ENCODE measurements at regions not wholly inside any gene's neighbourhood (a gene's known extent, or its start where the extent isn't known, plus 50 kb on each side); places are given as distances from the start of the nearest gene placed in this dataset.

- no peak overlapping the region for H3K27ac ChIP-seq (ENCODE audit: low read depth in 2 of 2, low read length in 2 of 2)
- TF ChIP-seq CTCF (IDR thresholded peaks at IDR 0.05; ENCODE audit: borderline replicate concordance, extremely low read depth, insufficient read depth): no peak
- no peak for FAIRE-seq
Observed at GRCh38 chr5:2876183-2876582, 124.7 kb upstream of the IRX2 start.

GRCh38 chr5:2874099-2874498 is 122.6 kb upstream of the IRX2 start:
- no peak for TF ChIP-seq CTCF (IDR thresholded peaks at IDR 0.05; ENCODE audit: borderline replicate concordance, extremely low read depth, insufficient read depth)
- H3K9me3 ChIP-seq (ENCODE audit: control insufficient read depth in 2 of 3, insufficient read depth in 1 of 3, low read length in 3 of 3): peaks cover 0 to 3% (median under 1%) of the 10 kb centered on the region in 3 donors
- FAIRE-seq: no peak

More at GRCh38 chr5:2876183-2876582, 124.7 kb upstream of the IRX2 start:
- Histone ChIP-seq H3K27me3 (ENCODE audit: control insufficient read depth, insufficient read depth, low read length) (no peaks in the 10 kb centered on the region), H3K4me1 (ENCODE audit: control insufficient read depth in 2 of 3, insufficient read depth in 2 of 3, low read depth in 1 of 3, low read length in 3 of 3) (no peaks in the 10 kb centered on the region), H3K36me3 (ENCODE audit: control insufficient read depth in 2 of 3, insufficient read depth in 3 of 3, low read length in 3 of 3) (no peaks in the 10 kb centered on the region), H3K9me3 (ENCODE audit: control insufficient read depth in 2 of 3, insufficient read depth in 1 of 3, low read length in 3 of 3) (peaks cover 0 to 9% (median 3%) of the 10 kb centered on the region in 3 donors), H3K9ac (ENCODE audit: low read length in 3 of 3) (no peak overlapping the region), H3K4me3 (ENCODE audit: low read length in 3 of 3) (no peak overlapping the region)
- DNase-seq: no peak
- intact Hi-C loops (cut with DNase I): no loop called here

GRCh38 chr5:2872676-2873075 is 121.2 kb upstream of the IRX2 start:
- Histone ChIP-seq H3K4me3 (ENCODE audit: low read length in 3 of 3) (no peak overlapping the region), H3K9me3 (ENCODE audit: control insufficient read depth in 2 of 3, insufficient read depth in 1 of 3, low read length in 3 of 3) (peaks cover 0 to 2% (median 0%) of the 10 kb centered on the region in 3 donors), H3K36me3 (ENCODE audit: control insufficient read depth in 2 of 3, insufficient read depth in 3 of 3, low read length in 3 of 3) (no peaks in the 10 kb centered on the region), H3K4me1 (ENCODE audit: control insufficient read depth in 2 of 3, insufficient read depth in 2 of 3, low read depth in 1 of 3, low read length in 3 of 3) (no peaks in the 10 kb centered on the region), H3K9ac (ENCODE audit: low read length in 3 of 3) (no peak overlapping the region), H3K27me3 (ENCODE audit: control insufficient read depth, insufficient read depth, low read length) (no peaks in the 10 kb centered on the region), H3K27ac (ENCODE audit: low read depth in 2 of 2, low read length in 2 of 2) (no peak overlapping the region)
- intact Hi-C loops (cut with DNase I): no loop called here
- FAIRE-seq (no peak), DNase-seq (no peak)
- no peak for TF ChIP-seq CTCF (IDR thresholded peaks at IDR 0.05; ENCODE audit: borderline replicate concordance, extremely low read depth, insufficient read depth)

More at GRCh38 chr5:2874099-2874498, 122.6 kb upstream of the IRX2 start:
- H3K27me3 ChIP-seq (ENCODE audit: control insufficient read depth, insufficient read depth, low read length): no peaks in the 10 kb centered on the region
- DNase-seq: no peak
- no peaks in the 10 kb centered on the region for H3K36me3 ChIP-seq (ENCODE audit: control insufficient read depth in 2 of 3, insufficient read depth in 3 of 3, low read length in 3 of 3)
- intact Hi-C loops (cut with DNase I): no loop called here
- no peaks in the 10 kb centered on the region for H3K4me1 ChIP-seq (ENCODE audit: control insufficient read depth in 2 of 3, insufficient read depth in 2 of 3, low read depth in 1 of 3, low read length in 3 of 3)
- H3K4me3 ChIP-seq (ENCODE audit: low read length in 3 of 3): no peak overlapping the region
- H3K9ac ChIP-seq (ENCODE audit: low read length in 3 of 3): no peak overlapping the region
- no peak overlapping the region for H3K27ac ChIP-seq (ENCODE audit: low read depth in 2 of 2, low read length in 2 of 2)

- TF ChIP-seq CTCF (IDR thresholded peaks at IDR 0.05; ENCODE audit: borderline replicate concordance, extremely low read depth, insufficient read depth): no peak
- Histone ChIP-seq H3K36me3 (ENCODE audit: control insufficient read depth in 2 of 3, insufficient read depth in 3 of 3, low read length in 3 of 3) (no peaks in the 10 kb centered on the region), H3K4me1 (ENCODE audit: control insufficient read depth in 2 of 3, insufficient read depth in 2 of 3, low read depth in 1 of 3, low read length in 3 of 3) (no peaks in the 10 kb centered on the region), H3K9me3 (ENCODE audit: control insufficient read depth in 2 of 3, insufficient read depth in 1 of 3, low read length in 3 of 3) (no peaks in the 10 kb centered on the region), H3K27me3 (ENCODE audit: control insufficient read depth, insufficient read depth, low read length) (no peaks in the 10 kb centered on the region), H3K9ac (ENCODE audit: low read length in 3 of 3) (no peak overlapping the region), H3K4me3 (ENCODE audit: low read length in 3 of 3) (no peak overlapping the region), H3K27ac (ENCODE audit: low read depth in 2 of 2, low read length in 2 of 2) (no peak overlapping the region)
- intact Hi-C loops (cut with DNase I): no loop called here
- no peak for FAIRE-seq
- DNase-seq: no peak
Observed at GRCh38 chr5:2871282-2871681, 119.8 kb upstream of the IRX2 start.
